Dermis microvascular lymphatic vessel endothelial cell (primary cell): ENCODE measurements at regions not wholly inside any gene's neighbourhood (a gene's known extent, or its start where the extent isn't known, plus 50 kb on each side); places are given as distances from the start of the nearest gene placed in this dataset.

Experiments
- DNase-seq, 2 donors: peaks; one replicate each; pipeline versions ENCODE4 v3.0.0 to v3.0.0-alpha.2; 2010; ENCODE audit warnings: low read depth in 2 of 2

DNA sequence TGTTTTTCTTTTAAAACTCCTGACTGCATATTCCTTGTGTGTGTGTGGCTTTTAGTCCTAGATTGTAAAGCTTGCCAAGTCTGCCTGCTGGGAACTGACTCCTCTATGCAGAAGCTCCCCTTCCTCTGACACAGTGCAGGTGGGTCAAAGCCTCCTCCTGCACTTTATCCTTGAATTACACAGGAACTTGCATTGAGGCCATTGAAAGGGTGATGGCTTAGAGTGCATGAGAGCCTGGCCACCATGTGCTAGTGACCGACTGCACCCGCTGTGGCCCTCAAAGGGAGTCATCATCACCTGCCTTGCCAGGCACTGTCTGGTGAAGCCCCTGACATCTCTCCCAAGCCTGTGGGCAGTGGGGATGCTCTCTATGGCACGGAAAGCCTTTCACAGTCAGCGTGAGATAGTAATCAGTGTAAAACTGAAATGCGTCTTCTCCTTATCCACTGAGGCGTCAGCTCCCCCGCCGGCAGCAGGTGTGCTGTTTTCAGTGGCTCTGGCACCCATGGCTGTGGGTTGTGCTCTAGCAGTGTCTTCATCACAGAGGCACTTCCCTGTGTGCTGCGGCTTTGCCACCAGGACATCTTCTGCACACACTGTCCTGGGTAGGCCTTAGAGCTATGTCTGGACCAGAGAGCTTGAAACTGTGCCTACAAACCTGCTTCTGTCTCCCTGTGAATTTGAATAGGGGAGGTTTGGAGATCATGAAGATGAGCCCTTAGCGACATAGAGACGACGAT lies 87.9 kb downstream of the THBS2 start:
- no peak for DNase-seq

DNA sequence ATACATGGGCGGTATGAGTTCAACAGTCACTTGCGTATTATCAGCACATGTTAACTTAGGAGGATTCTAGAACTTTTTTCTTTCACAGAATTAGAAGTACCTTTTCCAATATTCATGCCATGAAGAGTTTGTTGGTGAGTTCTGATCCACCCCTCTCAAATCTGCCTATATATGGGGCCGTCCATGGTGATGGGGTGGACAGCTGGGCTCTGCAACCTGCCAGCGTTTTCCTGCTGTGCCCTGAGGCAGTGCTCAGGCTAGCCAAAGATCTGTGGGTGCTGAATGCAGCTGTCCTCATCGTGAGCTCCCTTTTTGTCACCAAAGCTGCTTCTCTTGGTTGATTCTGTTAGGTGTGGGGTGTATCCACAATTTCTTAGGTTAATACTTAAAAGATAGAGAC lies 88.7 kb downstream of the THBS2 start:
- DNase-seq: no peak

DNA sequence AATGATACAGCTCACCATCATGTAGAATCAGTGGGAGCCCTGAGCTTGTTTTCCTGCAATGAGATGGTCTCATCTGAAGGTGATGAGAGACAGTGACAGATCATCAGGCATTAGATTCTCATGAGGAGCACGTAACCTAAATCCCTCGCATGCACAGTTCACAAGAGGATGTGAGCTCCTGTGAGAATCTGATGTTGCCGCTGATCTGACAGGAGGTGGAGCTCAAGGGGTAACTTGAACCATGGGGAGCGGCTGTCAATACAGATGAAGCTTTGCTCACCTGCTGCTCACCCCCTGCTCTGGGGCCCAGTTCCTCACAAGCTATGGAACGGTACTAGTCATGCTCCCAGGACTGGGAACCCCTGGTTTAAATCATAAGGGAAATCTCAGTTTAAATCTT lies 89.2 kb downstream of the THBS2 start:
- no peak for DNase-seq

DNA sequence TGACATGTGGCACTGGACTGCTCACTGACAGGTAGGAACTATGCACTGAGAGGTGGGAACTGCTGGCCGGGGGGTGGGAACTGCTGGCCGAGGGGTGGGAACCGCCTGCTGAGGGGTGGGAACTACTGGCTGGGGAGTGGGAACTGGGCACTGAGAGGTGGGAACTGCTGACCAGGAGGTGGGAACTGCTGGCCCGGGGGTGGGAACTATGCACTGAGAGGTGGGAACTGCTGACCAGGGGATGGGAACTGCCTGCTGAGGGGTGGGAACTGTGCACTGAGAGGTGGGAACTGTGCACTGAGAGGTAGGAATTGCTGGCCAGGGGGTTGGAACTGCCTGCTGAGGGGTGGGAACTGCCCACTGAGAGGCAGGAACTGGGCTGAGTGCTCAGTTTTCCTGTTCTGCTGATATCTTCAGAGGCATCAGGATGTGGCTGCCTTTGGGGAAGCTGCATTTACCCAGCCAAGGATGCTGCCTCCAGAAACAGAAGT lies 90.2 kb downstream of the THBS2 start:
- DNase-seq: no peak

DNA sequence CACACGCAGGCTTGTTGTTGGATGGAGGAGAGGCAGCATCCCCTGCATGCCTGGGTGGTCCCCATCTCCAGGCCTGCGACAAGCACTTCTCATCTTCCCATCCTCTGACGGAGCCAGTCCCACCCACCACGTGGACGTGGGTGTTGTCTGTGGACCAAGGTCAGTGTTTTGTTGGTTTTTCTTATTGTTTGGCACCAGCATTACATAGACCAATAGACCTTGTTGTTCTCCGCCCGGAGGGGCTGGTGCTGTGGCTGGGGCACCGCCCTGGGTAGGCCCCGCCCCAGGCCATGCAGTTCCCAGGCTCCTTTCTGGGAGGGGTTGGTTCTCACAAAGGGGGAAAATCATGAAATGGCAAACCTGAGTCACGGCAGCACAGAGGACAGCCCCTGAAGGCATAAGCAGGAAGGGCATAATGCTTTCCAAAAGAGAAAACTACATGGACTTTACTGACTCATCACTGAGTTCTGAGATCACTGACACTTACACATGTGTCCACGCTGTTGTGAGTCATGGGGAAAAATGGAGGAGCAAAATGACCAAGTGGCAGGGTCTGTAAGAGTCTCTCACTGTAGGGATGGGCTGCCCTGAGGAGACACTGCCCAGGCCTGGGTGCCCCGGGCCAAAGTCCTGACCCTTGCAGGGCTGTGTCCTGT lies 90.8 kb downstream of the THBS2 start:
- DNase-seq: peak; percentile 2 to 43

DNA sequence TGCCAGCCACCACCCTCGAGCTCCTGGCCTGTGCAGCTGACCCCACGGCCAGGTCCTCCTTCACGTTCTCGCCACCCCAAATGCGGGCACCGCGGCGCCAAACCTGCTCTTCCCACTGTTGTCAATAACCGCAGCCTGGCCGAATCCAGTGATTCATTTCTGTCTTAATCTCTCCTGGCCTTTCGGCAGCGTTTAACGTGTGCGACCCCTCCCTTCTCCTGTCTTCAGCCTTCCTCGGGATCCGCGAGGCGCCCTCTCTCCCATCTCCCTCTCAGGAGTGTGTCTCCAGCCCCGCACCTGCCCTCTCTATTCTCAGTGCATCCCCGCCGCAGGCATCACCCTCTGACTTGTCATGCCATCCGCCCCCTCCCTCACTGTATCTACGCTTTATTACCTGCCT lies 91.4 kb downstream of the THBS2 start:
- no peak for DNase-seq

DNA sequence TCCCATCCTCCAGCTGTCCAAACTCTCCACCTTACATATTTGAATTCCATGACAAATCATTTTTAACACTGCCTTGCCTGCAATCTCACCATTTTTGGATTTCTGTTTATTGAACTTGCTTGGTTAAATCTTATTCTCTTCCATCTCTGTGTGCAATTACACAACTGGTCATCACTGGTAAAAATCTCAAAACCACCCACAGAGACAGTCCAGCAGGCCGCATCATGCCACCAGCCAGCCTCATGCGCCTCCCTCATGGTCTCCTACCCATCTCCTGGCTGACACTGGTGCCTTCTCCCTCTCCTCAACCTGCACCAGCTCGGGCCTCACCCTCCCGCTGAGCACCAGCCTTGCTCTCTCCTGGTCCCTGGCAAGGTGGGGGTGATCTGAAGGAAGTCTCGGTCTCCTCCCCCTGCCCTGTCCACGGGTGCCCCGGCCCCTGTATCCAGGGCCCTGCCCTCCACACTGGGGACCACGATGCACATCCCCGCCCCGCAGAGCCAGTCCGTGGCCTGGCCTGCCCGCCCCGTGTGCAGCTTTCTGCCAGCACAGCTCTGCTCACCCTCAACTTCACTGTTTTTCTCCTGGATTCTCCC lies 92.0 kb downstream of the THBS2 start:
- no peak for DNase-seq

DNA sequence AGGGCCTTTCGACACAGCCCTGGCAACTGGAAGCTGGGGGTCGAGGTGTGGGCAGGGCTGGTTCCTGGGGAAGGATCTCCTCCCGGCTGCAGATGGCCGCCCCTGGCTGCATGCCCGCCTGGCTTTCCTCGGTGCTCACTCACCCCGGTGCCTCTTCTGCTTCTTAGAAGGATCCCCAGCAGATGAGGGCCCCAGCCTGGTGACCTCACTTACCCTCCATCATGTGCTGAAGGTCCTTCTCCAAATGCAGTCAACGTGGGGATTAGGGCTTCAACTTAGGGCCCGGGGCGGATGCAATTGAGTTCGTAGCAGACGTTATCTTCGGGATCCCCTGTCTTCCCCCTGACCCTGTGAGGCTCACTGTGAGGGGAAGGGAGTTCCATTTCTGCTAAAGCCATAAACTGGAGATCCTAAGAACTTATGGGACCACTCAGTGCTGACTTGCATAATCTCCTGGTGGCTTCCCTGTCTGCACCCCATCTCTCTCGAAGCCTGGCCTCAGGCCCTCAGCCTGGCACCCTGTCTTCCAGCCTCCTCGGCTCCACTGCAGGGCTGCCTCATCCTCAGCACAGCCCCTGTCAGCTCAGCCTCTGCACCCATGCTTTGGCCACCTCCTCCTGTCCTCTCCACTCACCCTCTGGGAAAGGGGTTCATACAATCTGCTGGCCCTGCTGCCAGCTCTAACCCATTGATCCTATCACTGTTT lies 92.6 kb downstream of the THBS2 start:
- no peak for DNase-seq

DNA sequence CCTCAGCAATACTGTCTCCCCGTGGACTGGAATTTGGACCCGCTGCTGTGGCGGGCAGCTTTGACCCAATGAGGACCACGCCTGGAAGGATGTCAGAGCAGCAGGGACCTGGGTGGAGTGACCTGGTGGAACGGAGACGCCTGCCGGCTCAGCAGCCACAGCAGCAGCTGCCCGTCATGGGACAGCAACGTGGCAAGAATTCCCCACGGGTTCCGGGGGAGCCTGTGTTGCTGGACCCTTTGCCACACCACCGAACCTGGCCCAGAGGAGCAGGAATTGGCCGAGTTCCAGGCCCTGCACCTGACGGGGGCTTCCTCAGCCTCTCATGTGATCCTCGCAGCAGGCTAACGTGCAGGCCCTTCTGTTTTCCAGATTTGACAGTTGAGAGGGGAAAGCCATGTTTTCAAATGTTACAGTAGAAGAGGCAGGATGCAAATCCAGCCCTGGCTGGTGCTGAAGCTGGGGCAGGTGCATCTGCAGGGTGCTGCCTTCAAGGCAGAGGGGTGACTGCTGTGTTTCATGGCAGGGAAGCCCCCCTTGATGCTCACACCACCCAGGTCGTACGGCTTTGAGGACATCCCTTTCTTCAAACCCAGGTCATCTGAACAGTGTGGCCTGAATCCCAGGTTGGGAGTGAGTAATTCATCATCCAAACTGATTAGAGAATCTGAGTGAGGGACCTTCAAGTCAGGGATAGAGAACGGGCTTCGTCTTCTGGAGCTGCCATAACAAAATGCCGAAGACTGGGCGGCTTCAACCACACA lies 93.4 kb downstream of the THBS2 start:
- DNase-seq: no peak

DNA sequence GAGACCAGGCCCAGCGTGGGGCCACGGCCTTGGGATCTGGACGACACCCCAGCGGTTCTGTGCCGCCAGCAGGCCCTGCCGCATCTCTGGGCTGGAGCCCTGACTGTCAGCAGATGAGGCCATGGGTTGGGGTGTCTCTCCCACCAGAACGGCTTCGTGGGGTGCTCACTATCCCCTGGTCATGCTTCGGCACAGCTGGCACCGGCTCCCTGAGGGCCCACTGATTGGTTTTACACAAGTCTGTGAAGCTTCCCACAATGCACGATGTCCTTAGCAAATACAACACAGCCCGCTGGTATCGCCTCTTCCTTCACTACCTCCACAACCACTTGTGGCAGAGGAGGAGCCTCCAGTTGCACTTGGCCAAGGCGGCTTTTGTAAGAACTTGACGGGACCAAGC lies 94.3 kb downstream of the THBS2 start:
- no peak for DNase-seq

DNA sequence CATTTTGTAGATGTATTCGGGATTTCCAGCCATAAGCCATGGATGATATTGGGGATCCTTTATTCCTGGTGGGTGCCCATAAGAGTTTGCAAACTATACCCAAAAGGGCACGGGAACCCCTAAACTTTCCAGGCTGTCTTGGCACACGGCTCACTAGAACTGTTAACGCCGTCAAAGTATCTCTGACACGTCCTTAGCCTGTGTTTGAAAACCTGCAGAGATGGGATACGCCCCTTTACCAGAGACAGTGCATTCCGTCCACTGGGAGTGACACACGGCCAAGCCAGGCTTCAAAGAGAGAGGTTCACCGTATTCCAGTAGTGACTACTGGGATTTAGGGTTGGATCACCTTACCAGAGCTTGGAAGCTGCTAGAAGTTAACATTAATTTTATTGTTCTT lies 95.0 kb downstream of the THBS2 start:
- no peak for DNase-seq

DNA sequence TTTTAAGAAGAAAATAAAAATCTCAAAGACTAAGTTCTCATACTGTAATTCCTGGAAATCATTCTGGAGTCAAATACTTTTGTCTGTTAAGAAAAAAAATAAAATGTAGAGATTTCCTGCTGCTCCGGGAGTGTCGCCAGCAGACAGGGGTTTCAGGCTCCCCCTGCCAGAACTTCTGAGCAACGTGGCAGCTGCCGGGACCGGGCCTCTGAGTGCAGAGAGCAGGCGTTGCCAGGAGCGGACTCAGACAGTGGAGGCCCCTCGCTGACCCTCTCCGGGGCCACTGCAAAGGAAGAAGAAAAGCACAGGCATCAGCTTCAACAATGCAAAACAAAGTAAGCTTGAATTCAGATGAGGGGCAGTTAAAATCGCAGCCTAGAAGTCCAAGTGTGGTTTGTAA lies 95.5 kb downstream of the THBS2 start:
- DNase-seq: no peak

DNA sequence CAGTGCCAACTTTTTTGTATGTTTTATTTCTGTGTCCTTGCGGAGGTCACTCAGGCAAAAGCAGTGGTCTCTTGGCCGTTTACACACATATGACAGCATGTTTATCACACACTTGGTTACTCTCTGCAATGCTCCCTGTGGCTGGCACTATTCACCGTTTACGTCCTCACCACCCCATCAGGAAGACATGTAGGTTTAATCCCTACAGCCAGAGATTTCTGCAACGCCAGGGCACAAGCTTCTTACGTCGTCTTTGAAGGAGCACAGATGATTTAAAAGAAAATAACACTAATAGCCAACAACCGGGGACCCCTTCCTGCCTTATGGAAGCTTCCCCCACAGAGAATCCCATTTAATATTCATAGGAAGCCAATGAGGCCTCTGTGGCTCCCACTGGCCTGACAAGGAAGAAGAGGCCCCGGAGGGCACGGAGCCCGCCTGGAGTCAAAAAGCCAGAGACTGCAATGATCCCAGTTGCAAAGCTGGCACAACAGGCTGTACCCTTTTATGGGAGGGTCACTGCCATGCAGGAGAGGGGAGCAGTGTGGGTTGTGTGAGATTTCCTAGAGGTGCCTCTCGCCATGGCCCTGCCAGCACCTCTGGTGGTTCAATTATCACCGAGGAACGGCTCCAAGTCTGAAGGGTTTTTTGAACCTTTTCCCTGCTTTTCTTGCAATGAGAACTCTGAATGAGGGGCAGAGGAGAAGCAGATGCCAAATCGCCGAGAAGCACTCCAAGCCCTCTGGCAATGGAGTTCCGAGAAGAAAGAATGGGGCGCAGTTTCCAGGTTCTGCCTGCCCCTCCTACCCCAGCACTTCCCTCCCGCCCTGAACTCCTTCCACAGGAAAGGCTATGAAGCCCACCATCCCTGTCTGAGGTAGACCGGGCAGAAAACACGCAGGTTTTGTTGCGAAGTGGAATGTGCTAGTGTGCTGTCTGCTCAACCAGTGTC lies 96.2 kb downstream of the THBS2 start:
- no peak for DNase-seq

DNA sequence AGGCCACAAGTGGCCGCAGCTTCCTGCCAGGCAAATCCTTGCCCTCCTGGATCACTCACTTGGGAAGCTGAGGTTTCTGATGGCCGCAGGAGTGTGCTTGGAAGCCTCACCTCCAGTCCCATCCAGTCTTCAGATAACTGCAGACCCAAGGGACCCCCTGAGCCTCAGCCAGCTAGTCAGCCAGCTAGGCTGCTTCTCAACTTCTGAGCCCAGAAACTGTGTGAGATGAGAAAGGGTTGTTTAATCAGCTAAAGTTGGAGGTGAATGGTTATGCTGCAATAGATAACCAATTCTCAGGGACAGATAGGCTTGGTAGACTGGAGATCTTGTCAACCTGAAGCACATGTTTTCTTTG lies 96.9 kb downstream of the THBS2 start:
- DNase-seq: no peak

DNA sequence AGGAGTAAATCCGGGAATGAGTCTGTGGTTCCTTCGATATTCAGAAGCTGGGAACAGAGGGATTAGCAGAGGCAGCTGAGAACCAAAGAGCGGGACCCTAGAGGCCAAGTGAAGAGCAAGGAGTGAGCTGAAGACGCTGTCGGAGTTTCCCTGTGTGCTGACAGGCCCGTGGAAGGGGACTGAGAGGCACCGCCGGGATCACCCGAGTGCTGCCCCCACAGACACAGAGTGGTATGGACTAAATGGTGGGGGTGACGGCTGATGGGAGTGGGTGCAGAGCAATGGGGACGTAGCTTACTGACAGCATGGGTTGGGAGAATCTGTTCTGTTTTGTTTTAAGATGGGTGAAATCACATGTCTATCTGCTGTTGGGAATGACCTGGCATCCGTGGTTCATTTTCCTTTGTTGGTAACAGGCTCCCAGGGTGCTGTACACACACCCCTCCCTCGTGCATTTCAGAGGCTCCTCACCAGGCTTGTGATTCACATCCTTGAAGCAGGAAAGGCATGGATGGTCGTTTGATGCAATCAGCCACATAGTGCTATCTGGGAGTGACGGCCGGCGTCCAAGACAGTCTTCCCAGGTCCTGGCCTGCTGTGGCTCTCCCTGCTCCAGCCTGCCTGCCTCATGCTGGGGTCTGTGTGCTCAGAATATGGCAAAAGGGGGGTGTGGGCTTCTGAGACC lies 97.4 kb downstream of the THBS2 start:
- no peak for DNase-seq

DNA sequence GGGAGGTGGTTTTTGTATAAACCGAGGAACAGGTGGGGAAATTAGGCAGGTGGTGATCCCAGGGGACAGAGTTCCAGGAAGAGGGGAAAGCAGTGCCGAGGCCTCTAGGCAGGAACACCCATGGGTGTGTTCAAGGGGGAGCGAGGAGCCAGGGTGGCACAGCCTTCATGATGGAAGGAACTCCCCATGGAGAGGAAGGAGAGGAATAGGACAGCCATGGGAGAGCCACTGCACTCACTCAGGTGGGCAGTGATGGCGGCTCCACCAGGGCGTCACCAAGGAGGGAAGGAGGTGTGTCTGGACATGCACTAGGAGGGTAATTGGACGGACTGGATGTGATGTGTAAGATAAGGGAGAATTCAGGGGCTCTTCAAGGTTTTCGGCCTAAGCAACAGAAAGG lies 98.2 kb downstream of the THBS2 start:
- no peak for DNase-seq

DNA sequence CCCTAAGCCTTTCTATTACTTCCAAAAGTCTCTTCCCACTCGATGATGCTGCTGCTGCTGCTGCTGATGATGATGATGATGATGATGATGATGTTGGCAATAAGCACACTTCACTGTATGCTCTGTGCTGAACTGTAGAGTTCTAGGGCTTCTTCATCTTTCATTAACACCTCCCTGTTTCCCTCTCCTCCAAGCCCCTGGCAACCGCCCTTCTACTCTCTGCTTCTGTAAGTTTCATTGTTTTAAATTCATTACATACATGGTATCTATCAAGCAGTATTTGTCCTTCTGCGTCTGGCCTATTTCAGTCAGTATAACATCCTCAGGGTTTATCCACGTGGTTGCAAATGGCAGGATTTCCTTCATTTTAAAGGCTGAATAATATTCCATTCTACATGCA lies 100.2 kb downstream of the THBS2 start:
- DNase-seq: no peak

DNA sequence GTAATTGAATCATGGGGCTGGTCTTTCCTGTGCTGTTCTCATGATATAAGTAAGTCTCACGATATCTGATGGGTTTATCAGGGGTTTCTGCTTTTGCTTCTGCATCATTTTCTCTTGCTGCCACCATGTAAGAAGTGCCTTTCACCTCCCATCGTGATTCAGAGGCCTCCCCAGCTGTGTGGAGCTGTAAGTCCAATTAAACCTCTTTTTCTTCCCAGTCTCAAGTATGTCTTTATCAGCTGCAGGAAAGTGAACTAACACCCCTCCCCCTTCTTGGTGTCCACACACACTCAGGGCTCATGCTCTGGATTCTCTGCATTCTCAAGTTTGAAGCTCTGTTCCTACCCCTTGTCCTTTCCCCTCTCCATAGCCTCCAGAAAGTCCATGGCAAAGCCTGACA lies 107.1 kb downstream of the THBS2 start:
- DNase-seq: no peak

DNA sequence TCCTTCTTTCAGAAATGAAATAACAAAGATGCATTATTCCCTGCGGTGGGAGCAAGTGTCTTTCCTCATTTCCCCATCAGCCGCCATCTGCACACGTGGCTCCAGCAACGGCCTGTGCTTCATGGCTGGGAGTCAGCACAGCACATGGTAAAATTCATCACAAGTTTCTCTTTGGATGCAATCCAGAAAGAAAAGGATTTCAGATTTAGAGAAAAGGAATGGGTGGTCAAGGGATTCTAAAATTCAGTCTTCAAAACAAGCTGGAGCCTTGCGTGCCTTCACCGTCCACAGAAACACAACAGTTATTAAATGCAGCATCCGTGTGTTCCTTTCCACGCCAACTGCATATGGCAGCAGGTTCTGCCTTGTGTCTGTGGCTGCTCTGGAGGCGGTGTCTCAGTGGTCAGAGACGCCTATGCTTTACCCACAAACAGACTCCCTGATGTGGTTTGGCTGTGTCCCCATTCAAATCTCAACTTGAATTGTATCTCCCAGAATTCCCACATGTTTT lies 107.6 kb downstream of the THBS2 start:
- no peak for DNase-seq

DNA sequence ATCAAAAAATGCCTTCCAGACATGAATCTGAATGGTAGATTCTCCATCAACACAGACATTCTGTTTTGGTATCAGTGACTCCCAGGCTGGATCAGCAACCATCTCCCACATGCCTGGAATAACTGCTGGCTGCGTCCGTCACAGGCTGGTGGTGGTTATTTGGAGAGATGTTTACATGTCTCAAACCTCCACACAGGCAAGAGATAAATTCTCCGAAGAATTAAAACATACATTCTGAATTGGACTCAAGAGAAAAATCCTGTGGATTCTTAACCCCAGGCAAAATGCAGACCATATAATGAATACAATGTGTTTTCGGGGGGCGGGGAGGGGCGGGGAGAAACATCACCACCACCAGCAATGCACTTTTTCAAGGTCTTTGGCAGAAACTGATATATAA lies 108.2 kb downstream of the THBS2 start:
- DNase-seq: no peak
